ENCODE measurements at regions not wholly inside any gene's neighbourhood (a gene's known extent, or its start where the extent isn't known, plus 50 kb on each side); places are given as distances from the start of the nearest gene placed in this dataset.

- Histone ChIP-seq H3K27me3 (ENCODE audit: insufficient read depth) (no peaks in the 10 kb centered on the region), H3K4me1 (ENCODE audit: insufficient read depth) (no peaks in the 10 kb centered on the region; the same call in 1 of the 2 replicates), H3K27ac (ENCODE audit: low read depth) (no peak overlapping the region), H3K4me2 (no peak overlapping the region), H4K20me1 (replicated peaks; ENCODE audit: insufficient read depth) (no peaks in the 10 kb centered on the region), H3F3A (replicated peaks; ENCODE audit: low read depth) (no peaks in the 10 kb centered on the region), H3K9me2 (ENCODE audit: insufficient read depth) (no peaks in the 10 kb centered on the region), H3K4me3 (no peak overlapping the region), H2AFZ (peak overlapping the region; percentile 43; the same call in 1 of the 2 replicates), H3K79me2 (replicated peaks; ENCODE audit: insufficient read depth) (no peaks in the 10 kb centered on the region), H3K36me3 (ENCODE audit: insufficient read depth) (no peaks in the 10 kb centered on the region)
- ATAC-seq (no peak), DNase-seq (ENCODE audit: low spot score) (no peak)
- no peaks in the 10 kb centered on the region for H3K27me3 Mint-ChIP-seq (ENCODE audit: insufficient read depth, low read depth, poor library complexity)
- H3K4me1 Mint-ChIP-seq = peaks cover 5% of the 10 kb centered on the region; the same call in 2 of the 3 replicates
- H3K27ac Mint-ChIP-seq = no peak overlapping the region
- no peaks in the 10 kb centered on the region for H3K36me3 Mint-ChIP-seq (ENCODE audit: low read depth)
- H3K9me3 Mint-ChIP-seq = no peaks in the 10 kb centered on the region
- TF ChIP-seq EZH2 (IDR thresholded peaks at IDR 0.05; ENCODE audit: low read depth, unreplicated experiment) (no peak), ZNF331 (CRISPR knock-in tag; IDR thresholded peaks at IDR 0.05; ENCODE audit: low read depth) (no peak), REST (IDR thresholded peaks at IDR 0.05; ENCODE audit: unreplicated experiment) (no peak), JUNB (IDR thresholded peaks at IDR 0.05; ENCODE audit: unreplicated experiment) (no peak), ZNF114 (CRISPR knock-in tag; IDR thresholded peaks at IDR 0.05) (no peak)
- TF ChIP-seq, protein P1, sequence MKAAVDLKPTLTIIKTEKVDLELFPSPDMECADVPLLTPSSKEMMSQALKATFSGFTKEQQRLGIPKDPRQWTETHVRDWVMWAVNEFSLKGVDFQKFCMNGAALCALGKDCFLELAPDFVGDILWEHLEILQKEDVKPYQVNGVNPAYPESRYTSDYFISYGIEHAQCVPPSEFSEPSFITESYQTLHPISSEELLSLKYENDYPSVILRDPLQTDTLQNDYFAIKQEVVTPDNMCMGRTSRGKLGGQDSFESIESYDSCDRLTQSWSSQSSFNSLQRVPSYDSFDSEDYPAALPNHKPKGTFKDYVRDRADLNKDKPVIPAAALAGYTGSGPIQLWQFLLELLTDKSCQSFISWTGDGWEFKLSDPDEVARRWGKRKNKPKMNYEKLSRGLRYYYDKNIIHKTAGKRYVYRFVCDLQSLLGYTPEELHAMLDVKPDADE (IDR thresholded peaks at IDR 0.05) = no peak
- H3K4me3 Mint-ChIP-seq = no peak overlapping the region
Observed at GRCh38 chr3:35522450-35522849, 116.9 kb upstream of the ARPP21 start.

GRCh38 chr3:35523074-35523473, 116.3 kb upstream of the ARPP21 start:
- no peak for TF ChIP-seq ZNF114 (CRISPR knock-in tag; IDR thresholded peaks at IDR 0.05)
- Histone ChIP-seq H3K27me3 (ENCODE audit: insufficient read depth) (no peaks in the 10 kb centered on the region), H3K36me3 (ENCODE audit: insufficient read depth) (no peaks in the 10 kb centered on the region), H3K27ac (ENCODE audit: low read depth) (no peak overlapping the region), H4K20me1 (replicated peaks; ENCODE audit: insufficient read depth) (no peaks in the 10 kb centered on the region), H3F3A (replicated peaks; ENCODE audit: low read depth) (no peaks in the 10 kb centered on the region), H3K9me2 (ENCODE audit: insufficient read depth) (no peaks in the 10 kb centered on the region), H2AFZ (no peak overlapping the region; the same call in 1 of the 2 replicates), H3K4me1 (ENCODE audit: insufficient read depth) (no peaks in the 10 kb centered on the region; the same call in 1 of the 2 replicates), H3K79me2 (replicated peaks; ENCODE audit: insufficient read depth) (no peaks in the 10 kb centered on the region), H3K4me2 (no peak overlapping the region), H3K4me3 (no peak overlapping the region)
- no peak for DNase-seq (ENCODE audit: low spot score)
- Mint-ChIP-seq H3K4me3 (no peak overlapping the region), H3K36me3 (ENCODE audit: low read depth) (no peaks in the 10 kb centered on the region), H3K9me3 (no peaks in the 10 kb centered on the region), H3K27ac (no peak overlapping the region), H3K4me1 (peaks cover 5% of the 10 kb centered on the region; the same call in 2 of the 3 replicates), H3K27me3 (ENCODE audit: insufficient read depth, low read depth, poor library complexity) (no peaks in the 10 kb centered on the region)
- ATAC-seq = no peak

Data from GM23338 (cell line).